ENCODE measurements at regions not wholly inside any gene's neighbourhood (a gene's known extent, or its start where the extent isn't known, plus 50 kb on each side); places are given as distances from the start of the nearest gene placed in this dataset.

DNA sequence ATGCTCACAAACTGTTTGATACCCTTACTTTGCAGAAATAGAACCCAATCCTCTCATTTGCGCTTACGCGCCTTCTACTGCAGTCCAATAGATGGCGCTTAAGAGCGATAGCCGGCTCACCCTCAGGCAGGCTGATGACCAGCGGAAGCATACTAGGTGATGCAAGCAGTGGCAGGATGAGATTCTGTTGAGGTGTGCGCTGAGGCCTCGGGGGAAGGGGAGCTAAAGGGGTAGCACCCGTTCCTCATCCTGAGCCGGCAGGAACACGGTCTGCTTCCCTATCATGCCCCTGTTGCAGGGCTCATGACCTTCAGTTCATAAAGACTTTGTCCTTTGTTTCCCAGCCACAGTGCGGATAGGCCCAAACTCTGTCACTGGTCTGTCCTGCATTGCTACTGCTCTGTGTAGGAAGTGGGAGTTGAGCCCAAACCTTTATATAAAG is 628.9 kb downstream of the TLL1 start:
- Histone ChIP-seq H2AK5ac (ENCODE audit: low read depth, low read length) (no peak overlapping the region), H3K79me1 (ENCODE audit: low read depth in 1 of 2, low read length in 2 of 2) (no peaks in the 10 kb centered on the region), H3K23ac (ENCODE audit: low read depth, low read length) (no peak overlapping the region), H3K9me3 (ENCODE audit: control insufficient read depth, insufficient read depth, low read length) (peaks cover 11% of the 10 kb centered on the region), H3K27me3 (ENCODE audit: control insufficient read depth, insufficient read depth, low read length) (no peaks in the 10 kb centered on the region), H3K4me3 (ENCODE audit: insufficient read depth, low read depth, low read length) (no peak overlapping the region), H4K20me1 (ENCODE audit: insufficient read depth, low read length) (no peaks in the 10 kb centered on the region), H2BK120ac (ENCODE audit: low read depth, low read length) (no peak overlapping the region), H3K36me3 (ENCODE audit: control insufficient read depth, insufficient read depth, low read length) (no peaks in the 10 kb centered on the region), H4K8ac (ENCODE audit: low read depth in 2 of 2, low read length in 2 of 2) (no peak overlapping the region), H3K18ac (ENCODE audit: low read depth, low read length) (no peak overlapping the region), H4K91ac (ENCODE audit: insufficient read depth, low read depth, low read length) (no peak overlapping the region), H3K9me1 (ENCODE audit: insufficient read depth, low read length) (no peaks in the 10 kb centered on the region), H3K14ac (replicated peaks; ENCODE audit: low read depth, low read length) (no peak overlapping the region), H2AK9ac (replicated peaks; ENCODE audit: low read depth, low read length, poor library complexity) (no peak overlapping the region), H3K4me2 (ENCODE audit: low read depth, low read length) (no peak overlapping the region), H2BK20ac (ENCODE audit: low read depth, low read length) (no peak overlapping the region), H3K27ac (ENCODE audit: insufficient read depth, low read length) (no peak overlapping the region), H2BK15ac (ENCODE audit: low read depth, low read length) (no peak overlapping the region), H4K5ac (ENCODE audit: low read depth, low read length) (no peak overlapping the region), H2BK5ac (ENCODE audit: low read depth, low read length, poor library complexity, severe bottlenecking) (no peak overlapping the region), H3K56ac (ENCODE audit: extremely low read depth, insufficient read depth, low read length) (no peak overlapping the region), H3K9ac (ENCODE audit: low read depth, low read length) (no peak overlapping the region), H2AFZ (replicated peaks; ENCODE audit: low read length, poor library complexity) (no peak overlapping the region), H3K4me1 (ENCODE audit: control insufficient read depth, insufficient read depth, low read length) (no peaks in the 10 kb centered on the region), H3K4ac (ENCODE audit: low read depth, low read length) (no peak overlapping the region)
- dilution Hi-C loops (cut with HindIII; ENCODE audit: low sequenced_read_pairs, unreplicated experiment): no loop called here
- in situ Hi-C loops (cut with MboI; ENCODE audit: low sequenced_read_pairs): no loop called here
- no peak for DNase-seq
- no TSS peak for BruUV-seq (replicated peaks)
- ChIA-PET POLR2A (ENCODE audit: unreplicated experiment) (no interaction called here), CTCF (no interaction called here)
- intact Hi-C loops (cut with micrococcal nuclease): no loop called here
- WGBS, 2 experiments (ENCODE audit: extremely low coverage in 2 of 2, insufficient read length in 1 of 2): no CpG with 5 or more reads among the region's 13 CpGs
- no peak for ATAC-seq (ENCODE audit: low read depth)
- TF ChIP-seq RCOR1 (IDR thresholded peaks at IDR 0.05; ENCODE audit: insufficient replicate concordance, low read length): no peak
- TF ChIP-seq NFE2L2 (IDR thresholded peaks at IDR 0.05; ENCODE audit: low read depth, low read length): no peak
- TF ChIP-seq MAFK (IDR thresholded peaks at IDR 0.05; ENCODE audit: low read depth, low read length): no peak
- no peak for TF ChIP-seq CEBPB (IDR thresholded peaks at IDR 0.05; ENCODE audit: low read depth, low read length)
- no peak for TF ChIP-seq MAZ (IDR thresholded peaks at IDR 0.05; ENCODE audit: borderline replicate concordance, low read depth, low read length)
- TF ChIP-seq RAD21 (IDR thresholded peaks at IDR 0.05; ENCODE audit: low read length): no peak
- TF ChIP-seq RFX5 (IDR thresholded peaks at IDR 0.05; ENCODE audit: low read depth, low read length): no peak
- no peak for TF ChIP-seq POLR2A (IDR thresholded peaks at IDR 0.05; ENCODE audit: low read depth, low read length)
- no peak for TF ChIP-seq USF2 (IDR thresholded peaks at IDR 0.05; ENCODE audit: low read depth, low read length)
- no peak for TF ChIP-seq MXI1 (IDR thresholded peaks at IDR 0.05; ENCODE audit: borderline replicate concordance, low read depth, low read length)
- TF ChIP-seq FOS (IDR thresholded peaks at IDR 0.05; ENCODE audit: low read depth, low read length): no peak
- TF ChIP-seq ELK1 (IDR thresholded peaks at IDR 0.05; ENCODE audit: borderline replicate concordance, low read depth, low read length): no peak
- TF ChIP-seq BHLHE40 (IDR thresholded peaks at IDR 0.05; ENCODE audit: low read depth, low read length): no peak
- no peak for TF ChIP-seq CHD1 (IDR thresholded peaks at IDR 0.05; ENCODE audit: low read depth, low read length)
- no peak for TF ChIP-seq SMC3 (IDR thresholded peaks at IDR 0.05; ENCODE audit: low read depth, low read length)
- no peak for TF ChIP-seq CTCF (conservative IDR thresholded peaks at IDR 0.05; ENCODE audit: low read depth, low read length)

Data from IMR-90 (cell line).